C4-2B (cell line): ENCODE measurements at regions not wholly inside any gene's neighbourhood (a gene's known extent, or its start where the extent isn't known, plus 50 kb on each side); places are given as distances from the start of the nearest gene placed in this dataset.

Experiments
- ZFX ChIP-seq: fragments of 450-650 bp; IDR thresholded peaks from 2 replicates; pipeline ENCODE4 v1.6.1; 2017
- TF ChIP-seq, protein P1 (sequence below): fragments of 450-650 bp; conservative IDR thresholded peaks from 2 replicates; pipeline ENCODE4 v1.5.1; 2017; ENCODE audit warnings: mild to moderate bottlenecking

GRCh38 chr3:17995769-17996168, 253.3 kb upstream of the TBC1D5 start:
- TF ChIP-seq, protein P1, sequence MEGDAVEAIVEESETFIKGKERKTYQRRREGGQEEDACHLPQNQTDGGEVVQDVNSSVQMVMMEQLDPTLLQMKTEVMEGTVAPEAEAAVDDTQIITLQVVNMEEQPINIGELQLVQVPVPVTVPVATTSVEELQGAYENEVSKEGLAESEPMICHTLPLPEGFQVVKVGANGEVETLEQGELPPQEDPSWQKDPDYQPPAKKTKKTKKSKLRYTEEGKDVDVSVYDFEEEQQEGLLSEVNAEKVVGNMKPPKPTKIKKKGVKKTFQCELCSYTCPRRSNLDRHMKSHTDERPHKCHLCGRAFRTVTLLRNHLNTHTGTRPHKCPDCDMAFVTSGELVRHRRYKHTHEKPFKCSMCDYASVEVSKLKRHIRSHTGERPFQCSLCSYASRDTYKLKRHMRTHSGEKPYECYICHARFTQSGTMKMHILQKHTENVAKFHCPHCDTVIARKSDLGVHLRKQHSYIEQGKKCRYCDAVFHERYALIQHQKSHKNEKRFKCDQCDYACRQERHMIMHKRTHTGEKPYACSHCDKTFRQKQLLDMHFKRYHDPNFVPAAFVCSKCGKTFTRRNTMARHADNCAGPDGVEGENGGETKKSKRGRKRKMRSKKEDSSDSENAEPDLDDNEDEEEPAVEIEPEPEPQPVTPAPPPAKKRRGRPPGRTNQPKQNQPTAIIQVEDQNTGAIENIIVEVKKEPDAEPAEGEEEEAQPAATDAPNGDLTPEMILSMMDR = no peak
- no peak for TF ChIP-seq ZFX
